HT-29 (cell line): ENCODE measurements at regions not wholly inside any gene's neighbourhood (a gene's known extent, or its start where the extent isn't known, plus 50 kb on each side); places are given as distances from the start of the nearest gene placed in this dataset.

Experiments
- DNase-seq: peaks from one replicate; pipeline ENCODE4 v3.0.0-alpha.2; 2015; ENCODE audit warnings: low spot score

- no peak for DNase-seq
Observed at GRCh38 chr22:46078241-46079092, 71.9 kb upstream of the PPARA start.

GRCh38 chr22:46079093-46079860, 71.0 kb upstream of the PPARA start:
- DNase-seq = no peak

DNA sequence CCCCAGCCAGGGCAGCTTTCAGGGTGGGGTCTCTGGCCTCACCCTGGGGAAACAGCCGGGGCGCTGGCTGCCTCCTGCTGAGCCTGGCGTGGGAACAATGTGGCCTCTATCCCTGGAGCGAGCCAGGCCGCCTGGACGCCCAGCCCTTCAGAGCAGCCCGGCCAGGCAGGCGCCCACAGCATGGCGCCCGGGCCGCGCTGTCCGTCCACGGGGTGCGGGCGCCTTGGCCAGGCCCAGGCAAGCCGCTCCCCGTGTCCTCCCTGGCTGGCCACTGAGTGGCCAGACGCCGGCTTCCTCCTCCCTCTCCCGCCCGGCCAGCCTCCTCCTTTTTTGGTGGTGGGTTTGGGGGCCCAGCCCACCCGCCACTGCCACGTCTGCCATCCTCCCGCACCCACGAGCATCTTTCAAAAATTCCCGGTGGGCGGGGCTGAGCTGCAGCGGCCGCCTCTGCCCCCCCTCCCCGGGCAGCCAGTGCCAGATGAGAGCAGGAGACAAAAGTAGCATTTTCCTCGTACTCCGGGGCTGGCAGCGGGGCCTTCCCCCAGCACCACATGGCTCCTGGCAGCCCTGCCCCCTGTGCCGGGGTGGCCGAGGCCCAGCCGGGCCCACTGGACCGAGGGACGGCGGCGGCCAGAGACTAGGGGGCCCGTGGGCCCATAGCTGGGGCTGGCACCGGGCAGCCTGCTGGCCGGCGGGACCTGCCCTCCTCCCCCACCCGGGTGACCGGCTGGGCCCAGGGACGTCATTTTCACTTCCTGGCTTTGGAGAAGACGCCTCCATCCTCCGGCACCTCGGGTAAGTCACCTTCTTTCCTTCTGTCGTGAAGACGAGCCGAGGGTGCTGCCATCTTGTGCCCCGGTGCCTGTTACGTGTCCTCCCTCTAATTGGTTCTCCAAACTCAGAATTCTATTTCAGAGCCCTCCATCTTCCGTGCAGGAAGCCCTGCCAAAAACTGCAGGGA, 70.2 kb upstream of the PPARA start:
- no peak for DNase-seq

- no peak for DNase-seq
Observed at GRCh38 chr22:46081036-46081830, 69.1 kb upstream of the PPARA start.

DNA sequence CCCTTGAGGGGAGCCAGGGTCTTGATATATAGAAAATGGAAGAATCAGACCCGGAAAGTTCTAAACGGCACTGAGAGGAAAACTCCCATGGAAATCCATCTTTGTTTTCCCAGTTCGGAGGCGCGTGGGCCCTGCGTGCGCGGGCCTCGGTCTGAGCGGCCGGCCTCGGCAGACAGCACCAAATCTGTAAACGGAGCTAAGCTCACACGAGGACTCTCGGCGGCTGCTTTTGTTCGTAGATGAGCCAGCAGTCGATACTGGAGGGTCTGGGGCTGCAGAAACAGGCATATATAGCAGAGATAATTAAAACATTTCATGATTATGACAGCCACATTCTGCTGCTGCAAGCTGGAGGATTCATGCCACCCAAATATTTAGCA, 68.5 kb upstream of the PPARA start:
- DNase-seq = no peak

GRCh38 chr22:46082633-46083032, 67.7 kb upstream of the PPARA start:
- no peak for DNase-seq

DNA sequence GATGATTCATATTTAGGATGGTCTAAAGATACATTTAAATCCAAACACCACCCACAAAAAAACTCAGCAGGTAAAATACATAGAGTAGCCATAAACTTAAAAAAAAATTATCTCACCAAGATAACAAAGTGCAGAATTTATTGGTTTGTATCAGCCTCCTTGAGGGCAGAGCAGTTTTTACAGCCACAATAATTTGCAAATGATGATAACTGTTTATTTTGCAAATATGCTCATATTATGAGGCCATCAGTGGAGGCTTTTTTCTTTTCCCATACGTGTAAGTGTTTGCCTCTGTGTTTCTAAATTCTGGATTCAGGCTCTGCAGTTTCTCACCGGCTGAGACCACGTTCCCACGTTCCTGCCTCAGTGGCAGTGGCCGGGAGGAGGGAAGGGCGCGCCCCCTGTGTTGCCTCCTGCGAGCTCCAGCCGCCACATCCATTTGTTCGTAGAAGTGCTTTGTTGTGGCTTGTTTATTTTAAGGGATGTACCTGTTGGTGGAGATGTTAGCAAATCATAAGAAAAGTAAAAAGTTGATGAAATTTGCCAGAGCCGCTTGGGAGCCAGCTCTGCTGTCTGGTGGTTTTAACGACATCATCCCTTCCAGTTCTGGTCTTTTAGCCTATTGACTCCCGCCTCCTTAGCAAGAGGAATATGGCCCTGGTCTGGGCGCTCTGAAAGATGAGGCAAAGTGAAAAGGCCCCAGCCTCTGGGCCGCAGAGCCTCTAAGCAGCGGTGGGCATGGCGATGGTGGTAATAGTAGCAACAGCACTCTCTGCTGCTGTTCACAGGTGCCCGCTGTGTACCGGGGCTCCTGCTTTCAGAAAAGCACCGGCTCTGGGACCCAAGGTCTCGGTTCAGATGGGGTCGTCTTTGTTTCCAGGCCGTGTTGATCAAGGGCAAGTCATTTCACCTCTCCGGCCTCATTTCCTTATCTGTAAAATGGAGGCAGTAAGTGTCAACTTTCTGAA, 66.7 kb upstream of the PPARA start:
- peak; percentile 57 for DNase-seq

GRCh38 chr22:46084376-46084775, 66.0 kb upstream of the PPARA start:
- DNase-seq = peak; percentile 69

- DNase-seq = peak; percentile 85
Observed at GRCh38 chr22:46084943-46085827, 65.1 kb upstream of the PPARA start.

DNA sequence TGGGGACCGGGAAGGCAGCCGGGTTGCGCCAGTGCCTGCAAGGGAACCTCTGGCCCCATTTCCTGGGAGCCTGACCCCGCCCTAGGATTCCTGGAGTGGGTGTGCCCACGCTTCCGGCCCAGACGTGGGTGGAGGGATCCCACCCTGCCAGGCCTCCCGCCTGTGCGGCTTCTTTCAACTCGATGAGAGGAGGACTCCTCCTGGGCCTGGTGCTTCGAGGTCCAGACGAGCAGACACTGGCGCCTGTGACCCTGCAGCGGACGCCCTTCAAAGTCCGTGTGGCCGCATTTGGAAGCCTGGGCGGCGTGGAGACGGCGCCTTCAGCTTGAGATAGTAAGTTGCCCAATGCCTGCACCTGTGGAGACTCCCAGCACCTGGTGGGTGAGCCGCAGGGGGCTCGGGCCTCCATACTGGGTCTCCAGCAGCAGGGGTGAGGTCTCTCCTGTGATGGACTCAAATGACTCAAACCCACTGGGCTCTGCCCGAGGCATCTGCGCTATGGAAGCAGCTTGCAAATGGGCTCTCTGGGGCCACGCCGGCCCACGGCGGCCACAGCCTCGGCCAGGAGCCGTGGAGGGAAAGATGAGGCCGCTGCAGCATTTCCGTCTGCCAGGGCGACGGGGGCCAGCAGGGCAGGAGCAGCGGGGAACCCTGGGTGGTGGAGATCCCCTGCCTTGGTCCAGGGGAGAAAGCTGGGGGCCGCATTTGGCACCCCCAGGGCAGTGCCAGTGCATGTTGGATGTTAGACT, 64.3 kb upstream of the PPARA start:
- DNase-seq = peak; percentile 89

- DNase-seq = peak; percentile 59
Observed at GRCh38 chr22:46086577-46087335, 63.6 kb upstream of the PPARA start.

DNA sequence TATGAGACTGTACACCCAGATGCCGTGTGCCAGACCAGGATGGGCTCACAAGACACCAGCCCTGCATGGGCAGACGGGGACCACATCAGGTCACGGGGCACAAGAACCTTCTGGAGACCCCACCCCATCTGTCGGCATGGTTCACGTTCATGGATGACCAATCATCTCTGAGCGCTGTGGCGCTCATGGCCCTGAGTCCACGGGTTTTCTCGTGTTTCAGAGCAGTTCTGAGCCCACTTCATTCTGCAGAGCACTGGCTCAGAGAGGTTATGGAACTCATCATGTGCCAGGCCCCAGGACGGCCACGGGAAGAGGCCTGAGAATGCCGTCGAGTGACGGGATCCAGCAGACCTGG, 63.0 kb upstream of the PPARA start:
- peak; percentile 45 for DNase-seq

DNA sequence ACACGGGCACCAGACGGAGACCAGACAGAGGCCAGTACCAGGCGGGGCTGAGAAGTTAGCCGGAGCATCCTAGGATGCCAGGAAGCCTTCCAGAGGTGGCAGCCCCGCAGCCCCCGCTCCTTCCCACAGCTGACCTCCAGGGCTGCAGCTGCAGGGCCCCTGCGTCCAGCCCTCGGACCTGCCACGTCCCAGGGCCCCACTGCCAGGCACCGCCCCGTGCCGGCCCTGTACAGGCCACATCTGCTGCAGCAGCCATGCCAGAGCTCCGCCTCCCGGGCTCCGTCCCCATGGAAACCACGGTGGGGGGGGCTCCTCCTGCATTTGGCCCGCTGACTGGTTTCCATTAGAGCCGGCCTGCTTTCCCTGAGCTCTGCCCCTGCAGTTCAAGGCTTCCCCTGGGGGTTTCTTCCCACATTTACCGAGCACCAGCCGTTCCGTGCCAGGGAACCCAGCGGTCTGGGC, 62.5 kb upstream of the PPARA start:
- DNase-seq = peak; percentile 77

- DNase-seq = no peak
Observed at GRCh38 chr22:46088541-46089311, 61.6 kb upstream of the PPARA start.

DNA sequence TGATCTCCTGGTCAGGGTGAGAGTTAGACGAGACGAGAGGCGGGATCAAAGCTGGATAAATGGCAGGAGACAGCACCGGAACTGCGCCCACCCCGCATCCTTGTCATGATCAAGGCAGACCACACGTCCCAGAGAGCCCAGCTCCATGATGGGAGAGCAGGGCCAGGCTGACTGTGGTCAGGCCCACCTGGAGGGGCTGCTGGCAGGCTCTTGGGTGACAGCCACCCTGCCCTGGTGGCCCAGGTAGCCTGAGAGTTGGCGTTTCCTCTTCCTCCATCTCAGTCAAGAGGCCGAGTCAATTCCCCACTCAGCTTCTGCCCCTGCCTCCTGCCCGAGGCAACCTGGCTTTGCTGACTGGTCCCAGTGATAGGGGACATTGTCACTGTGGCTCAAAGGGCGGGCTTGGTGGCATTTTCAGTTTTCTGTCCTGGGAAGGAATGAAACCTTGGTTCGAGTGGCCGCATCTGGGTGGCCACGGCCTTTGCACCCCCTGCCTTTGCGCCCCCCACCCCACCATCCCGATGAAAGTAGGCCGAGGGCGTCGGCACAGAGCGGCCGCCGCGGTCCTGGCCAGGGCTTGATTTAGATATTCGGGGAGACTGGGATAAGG, 60.8 kb upstream of the PPARA start:
- no peak for DNase-seq

DNA sequence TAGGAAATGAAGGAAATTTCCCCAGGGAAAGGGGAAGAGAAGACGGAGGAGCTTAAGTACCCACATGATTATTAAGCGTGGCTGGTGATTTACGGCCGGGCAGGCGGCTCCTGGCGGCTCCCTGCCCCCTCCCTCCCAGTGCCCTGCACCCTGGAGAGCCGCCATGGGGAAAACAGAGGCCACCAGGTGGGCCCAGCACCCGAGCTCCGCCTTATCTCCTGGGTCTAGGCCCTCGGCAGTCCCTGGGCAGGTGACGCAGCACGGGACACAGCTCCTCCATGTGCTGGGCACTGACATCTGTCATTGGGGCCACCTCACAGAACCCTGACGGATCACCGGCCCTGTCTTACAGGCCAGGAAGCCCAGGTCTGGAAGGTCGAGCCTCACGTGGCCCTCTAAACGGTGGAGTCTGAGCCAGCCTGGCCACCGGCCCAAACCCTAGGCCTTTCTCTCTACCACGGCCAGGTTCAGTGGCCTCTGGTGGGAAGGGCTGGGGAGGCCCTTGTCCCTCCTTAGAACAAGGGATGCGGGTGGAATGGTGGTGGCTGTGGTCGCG, 60.2 kb upstream of the PPARA start:
- DNase-seq = peak; percentile 50
